DND-41 (cell line): ENCODE measurements at regions not wholly inside any gene's neighbourhood (a gene's known extent, or its start where the extent isn't known, plus 50 kb on each side); places are given as distances from the start of the nearest gene placed in this dataset.

ENCODE experiments used
- EZH2 ChIP-seq: IDR thresholded peaks from 3 replicates; pipeline ENCODE4 v1.6.1; 2012; ENCODE audit warnings: borderline replicate concordance, low read depth, mild to moderate bottlenecking, moderate library complexity, low read length, inconsistent platforms; ENCODE audit not compliant: severe bottlenecking
- TF ChIP-seq, protein P1 (sequence below): IDR thresholded peaks from 2 replicates; pipeline ENCODE4 v1.5.1; 2012; ENCODE audit warnings: borderline replicate concordance, low read length, moderate library complexity, mild to moderate bottlenecking; ENCODE audit not compliant: poor library complexity, severe bottlenecking; ENCODE audit errors: extremely low read depth

DNA sequence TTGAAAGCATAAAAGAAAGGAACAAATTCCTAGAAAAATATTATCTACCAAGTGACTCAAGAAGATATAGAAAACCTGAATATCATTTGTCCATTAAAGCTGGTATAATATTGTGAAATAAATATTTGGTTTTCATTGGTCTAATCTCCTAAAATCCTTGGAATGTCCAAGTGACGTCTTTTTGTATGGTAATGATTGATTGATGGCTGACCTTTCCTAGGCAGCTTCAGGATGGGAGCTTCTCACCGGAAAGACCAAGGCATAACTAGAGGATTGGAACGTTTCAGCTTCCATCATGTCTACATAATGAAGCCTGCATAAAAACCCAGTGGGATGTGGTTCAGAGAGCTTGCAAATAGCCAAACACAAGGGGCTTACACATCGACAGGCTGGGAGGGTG, 57.6 kb upstream of the MAN1A1 start:
- TF ChIP-seq, protein P1, sequence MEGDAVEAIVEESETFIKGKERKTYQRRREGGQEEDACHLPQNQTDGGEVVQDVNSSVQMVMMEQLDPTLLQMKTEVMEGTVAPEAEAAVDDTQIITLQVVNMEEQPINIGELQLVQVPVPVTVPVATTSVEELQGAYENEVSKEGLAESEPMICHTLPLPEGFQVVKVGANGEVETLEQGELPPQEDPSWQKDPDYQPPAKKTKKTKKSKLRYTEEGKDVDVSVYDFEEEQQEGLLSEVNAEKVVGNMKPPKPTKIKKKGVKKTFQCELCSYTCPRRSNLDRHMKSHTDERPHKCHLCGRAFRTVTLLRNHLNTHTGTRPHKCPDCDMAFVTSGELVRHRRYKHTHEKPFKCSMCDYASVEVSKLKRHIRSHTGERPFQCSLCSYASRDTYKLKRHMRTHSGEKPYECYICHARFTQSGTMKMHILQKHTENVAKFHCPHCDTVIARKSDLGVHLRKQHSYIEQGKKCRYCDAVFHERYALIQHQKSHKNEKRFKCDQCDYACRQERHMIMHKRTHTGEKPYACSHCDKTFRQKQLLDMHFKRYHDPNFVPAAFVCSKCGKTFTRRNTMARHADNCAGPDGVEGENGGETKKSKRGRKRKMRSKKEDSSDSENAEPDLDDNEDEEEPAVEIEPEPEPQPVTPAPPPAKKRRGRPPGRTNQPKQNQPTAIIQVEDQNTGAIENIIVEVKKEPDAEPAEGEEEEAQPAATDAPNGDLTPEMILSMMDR, result no peak
- TF ChIP-seq EZH2, result no peak
